ENCODE measurements at regions not wholly inside any gene's neighbourhood (a gene's known extent, or its start where the extent isn't known, plus 50 kb on each side); places are given as distances from the start of the nearest gene placed in this dataset.

DNA sequence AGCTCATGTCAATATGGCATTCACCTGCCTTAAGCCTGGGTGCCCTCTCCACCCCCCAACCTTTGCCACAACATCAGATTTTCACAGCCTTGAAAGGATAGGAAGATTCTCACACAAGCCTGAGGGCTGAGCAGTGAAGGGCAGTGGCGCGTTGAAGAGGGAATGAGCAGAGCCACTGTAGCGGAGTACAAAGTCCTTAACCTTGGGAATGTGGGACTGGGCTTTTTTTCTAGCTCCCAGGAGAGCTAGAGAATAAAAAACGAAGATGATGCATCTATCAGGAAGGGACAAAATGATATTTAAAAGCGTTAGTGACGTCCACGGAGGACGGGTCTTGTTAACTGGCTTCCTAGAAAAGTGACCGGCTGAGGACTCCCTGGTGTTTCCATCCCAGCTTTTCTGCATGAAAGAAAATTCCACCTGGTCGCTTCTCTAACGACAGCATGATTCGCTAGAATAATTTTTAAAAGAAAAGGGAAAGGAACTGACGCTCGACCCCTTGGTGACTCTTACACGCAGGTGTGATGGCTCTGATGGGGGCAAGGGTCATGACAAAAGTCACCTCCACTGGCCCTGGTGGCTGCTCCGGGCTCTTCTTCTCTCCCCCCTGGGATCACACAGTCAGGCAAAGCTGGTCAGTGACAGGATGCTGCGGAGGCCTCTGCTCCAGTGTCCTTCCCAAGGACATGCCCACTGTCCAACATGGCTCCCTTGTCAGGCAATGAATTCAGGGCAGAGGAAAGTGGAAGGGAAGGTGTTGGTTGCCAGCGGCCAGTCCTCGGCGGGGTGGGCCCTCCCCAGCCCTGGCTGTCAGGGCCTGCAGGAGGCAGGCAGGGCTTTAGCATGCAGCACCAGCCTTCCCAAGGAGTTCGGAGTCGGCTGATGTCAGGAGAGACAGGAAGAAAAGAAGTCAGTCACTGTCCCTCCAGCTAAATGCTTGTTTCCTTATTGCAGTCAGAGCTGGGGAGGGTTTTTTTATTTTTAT is 58.4 kb upstream of the IRX3 start:
- H3K27ac ChIP-seq (ENCODE audit: low read depth in 2 of 2, low read length in 2 of 2) = no peak overlapping the region
- no peaks in the 10 kb centered on the region for H3K27me3 ChIP-seq (ENCODE audit: control insufficient read depth in 2 of 2, insufficient read depth in 2 of 2, low read length in 2 of 2)
- no peaks in the 10 kb centered on the region for H3K9me3 ChIP-seq (ENCODE audit: control insufficient read depth in 2 of 2, low read length in 2 of 2)
- no peak overlapping the region for H3K9ac ChIP-seq (ENCODE audit: low read depth in 1 of 2, low read length in 2 of 2)
- H3K4me3 ChIP-seq (ENCODE audit: low read length in 2 of 2) = no peak overlapping the region
- H3K4me1 ChIP-seq (ENCODE audit: control insufficient read depth in 2 of 2, insufficient read depth in 2 of 2, low read length in 2 of 2) = no peaks in the 10 kb centered on the region
- H3K36me3 ChIP-seq (ENCODE audit: control insufficient read depth in 2 of 2, insufficient read depth in 2 of 2, low read length in 2 of 2) = no peaks in the 10 kb centered on the region

DNA sequence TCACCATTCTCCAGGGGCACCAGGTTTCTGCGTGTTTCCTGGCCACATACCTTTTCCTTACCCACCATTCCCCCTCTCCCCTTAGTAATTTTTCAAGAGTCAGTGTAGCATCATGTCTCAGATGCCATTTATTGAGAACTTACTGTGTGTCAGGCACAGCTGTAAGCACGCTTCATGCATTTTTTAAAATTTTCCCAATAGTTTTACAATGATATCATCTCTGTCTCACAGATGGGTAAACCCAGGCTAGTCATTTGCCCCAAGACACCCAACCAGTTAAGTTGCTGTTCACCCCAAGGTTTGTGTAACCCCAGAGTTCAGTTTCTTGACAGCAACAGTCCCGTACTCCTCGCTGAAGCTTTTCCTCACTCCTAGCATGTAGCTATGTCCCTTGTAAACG is 56.4 kb upstream of the IRX3 start:
- Histone ChIP-seq H3K27me3 (ENCODE audit: control insufficient read depth in 2 of 2, insufficient read depth in 2 of 2, low read length in 2 of 2) (no peaks in the 10 kb centered on the region), H3K4me3 (ENCODE audit: low read length in 2 of 2) (no peak overlapping the region), H3K9me3 (ENCODE audit: control insufficient read depth in 2 of 2, low read length in 2 of 2) (no peaks in the 10 kb centered on the region), H3K36me3 (ENCODE audit: control insufficient read depth in 2 of 2, insufficient read depth in 2 of 2, low read length in 2 of 2) (no peaks in the 10 kb centered on the region), H3K27ac (ENCODE audit: low read depth in 2 of 2, low read length in 2 of 2) (no peak overlapping the region), H3K4me1 (ENCODE audit: control insufficient read depth in 2 of 2, insufficient read depth in 2 of 2, low read length in 2 of 2) (no peaks in the 10 kb centered on the region), H3K9ac (ENCODE audit: low read depth in 1 of 2, low read length in 2 of 2) (no peak overlapping the region)

- no peaks in the 10 kb centered on the region for H3K36me3 ChIP-seq (ENCODE audit: control insufficient read depth in 2 of 2, insufficient read depth in 2 of 2, low read length in 2 of 2)
- H3K27ac ChIP-seq (ENCODE audit: low read depth in 2 of 2, low read length in 2 of 2) = no peak overlapping the region
- H3K4me1 ChIP-seq (ENCODE audit: control insufficient read depth in 2 of 2, insufficient read depth in 2 of 2, low read length in 2 of 2) = no peaks in the 10 kb centered on the region
- H3K9me3 ChIP-seq (ENCODE audit: control insufficient read depth in 2 of 2, low read length in 2 of 2) = no peaks in the 10 kb centered on the region
- peaks cover 0 to 2% of the 10 kb centered on the region in 2 donors for H3K27me3 ChIP-seq (ENCODE audit: control insufficient read depth in 2 of 2, insufficient read depth in 2 of 2, low read length in 2 of 2)
- H3K9ac ChIP-seq (ENCODE audit: low read depth in 1 of 2, low read length in 2 of 2) = no peak overlapping the region
- no peak overlapping the region for H3K4me3 ChIP-seq (ENCODE audit: low read length in 2 of 2)
Observed at GRCh38 chr16:54341892-54342776, 55.5 kb upstream of the IRX3 start.

DNA sequence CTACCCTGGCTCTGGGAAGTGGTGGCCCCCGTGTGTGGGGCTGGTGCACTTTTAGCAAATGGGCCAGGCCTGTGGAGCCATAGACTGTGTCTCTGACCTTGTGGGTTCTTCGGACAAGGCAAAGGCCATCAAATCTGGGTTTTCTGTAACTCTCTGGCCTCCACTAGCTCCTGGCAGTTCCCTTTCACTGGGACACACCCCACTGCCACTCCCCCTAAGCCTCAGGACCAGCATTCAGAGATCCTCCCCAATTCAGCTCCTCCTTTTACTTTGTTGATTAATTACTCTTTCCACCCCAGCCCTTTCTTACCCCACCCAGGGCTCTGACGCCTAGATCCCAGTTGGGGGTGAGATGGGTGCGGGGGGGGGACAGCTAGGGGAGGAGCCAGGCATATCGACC is 53.9 kb upstream of the IRX3 start:
- Histone ChIP-seq H3K27me3 (ENCODE audit: control insufficient read depth in 2 of 2, insufficient read depth in 2 of 2, low read length in 2 of 2) (peaks cover 0 to 2% of the 10 kb centered on the region in 2 donors), H3K27ac (ENCODE audit: low read depth in 2 of 2, low read length in 2 of 2) (no peak overlapping the region), H3K36me3 (ENCODE audit: control insufficient read depth in 2 of 2, insufficient read depth in 2 of 2, low read length in 2 of 2) (no peaks in the 10 kb centered on the region), H3K9ac (ENCODE audit: low read depth in 1 of 2, low read length in 2 of 2) (no peak overlapping the region), H3K4me3 (ENCODE audit: low read length in 2 of 2) (no peak overlapping the region), H3K4me1 (ENCODE audit: control insufficient read depth in 2 of 2, insufficient read depth in 2 of 2, low read length in 2 of 2) (no peaks in the 10 kb centered on the region), H3K9me3 (ENCODE audit: control insufficient read depth in 2 of 2, low read length in 2 of 2) (no peaks in the 10 kb centered on the region)

- Histone ChIP-seq H3K27ac (ENCODE audit: low read depth in 2 of 2, low read length in 2 of 2) (no peak overlapping the region), H3K9me3 (ENCODE audit: control insufficient read depth in 2 of 2, low read length in 2 of 2) (no peaks in the 10 kb centered on the region), H3K36me3 (ENCODE audit: control insufficient read depth in 2 of 2, insufficient read depth in 2 of 2, low read length in 2 of 2) (no peaks in the 10 kb centered on the region), H3K27me3 (ENCODE audit: control insufficient read depth in 2 of 2, insufficient read depth in 2 of 2, low read length in 2 of 2) (peaks cover 0 to 2% of the 10 kb centered on the region in 2 donors), H3K4me3 (ENCODE audit: low read length in 2 of 2) (no peak overlapping the region), H3K9ac (ENCODE audit: low read depth in 1 of 2, low read length in 2 of 2) (no peak overlapping the region), H3K4me1 (ENCODE audit: control insufficient read depth in 2 of 2, insufficient read depth in 2 of 2, low read length in 2 of 2) (no peaks in the 10 kb centered on the region)
Observed at GRCh38 chr16:54336631-54337204, 50.1 kb upstream of the IRX3 start.
